WTC11 (cell line): ENCODE measurements at regions not wholly inside any gene's neighbourhood (a gene's known extent, or its start where the extent isn't known, plus 50 kb on each side); places are given as distances from the start of the nearest gene placed in this dataset.

Experiments
- CTCF ChIP-seq: fragments of 200-600 bp; IDR thresholded peaks from 2 replicates; pipeline ENCODE4 v1.8.0; 2022; ENCODE audit warnings: antibody characterized with exemption
- E2F1 ChIP-seq: sonication (generic); formaldehyde crosslinking; IDR thresholded peaks from 2 replicates; pipeline ENCODE4 v1.8.0; 2022; ENCODE audit warnings: mild to moderate bottlenecking, missing genetic modification reagents
- ESRRA ChIP-seq: sonication (generic); formaldehyde crosslinking; IDR thresholded peaks from 2 replicates; pipeline ENCODE4 v1.8.1; 2022; ENCODE audit warnings: mild to moderate bottlenecking, missing genetic modification reagents, borderline replicate concordance
- GABPB1 ChIP-seq: sonication (generic); formaldehyde crosslinking; IDR thresholded peaks from 2 replicates; pipeline ENCODE4 v1.8.1; 2023; ENCODE audit warnings: mild to moderate bottlenecking, missing genetic modification reagents
- RELA ChIP-seq: sonication (generic); formaldehyde crosslinking; IDR thresholded peaks from 2 replicates; pipeline ENCODE4 v1.8.1; 2022; ENCODE audit warnings: missing genetic modification reagents, mild to moderate bottlenecking, borderline replicate concordance
- ZBTB21 ChIP-seq: sonication (generic); formaldehyde crosslinking; IDR thresholded peaks from 2 replicates; pipeline ENCODE4 v1.8.1; 2023; ENCODE audit warnings: mild to moderate bottlenecking, missing genetic modification reagents, borderline replicate concordance

- TF ChIP-seq CTCF: no peak
- TF ChIP-seq GABPB1 (CRISPR knock-in tag): no peak
- no peak for TF ChIP-seq E2F1 (CRISPR knock-in tag)
- TF ChIP-seq ZBTB21: no peak
- TF ChIP-seq RELA (CRISPR knock-in tag): no peak
- no peak for TF ChIP-seq ESRRA
These were observed 102.5 kb downstream of the EBNA1BP2 start for GRCh38 chr1:43069461-43070050.
